ENCODE measurements at regions not wholly inside any gene's neighbourhood (a gene's known extent, or its start where the extent isn't known, plus 50 kb on each side); places are given as distances from the start of the nearest gene placed in this dataset.

DNA sequence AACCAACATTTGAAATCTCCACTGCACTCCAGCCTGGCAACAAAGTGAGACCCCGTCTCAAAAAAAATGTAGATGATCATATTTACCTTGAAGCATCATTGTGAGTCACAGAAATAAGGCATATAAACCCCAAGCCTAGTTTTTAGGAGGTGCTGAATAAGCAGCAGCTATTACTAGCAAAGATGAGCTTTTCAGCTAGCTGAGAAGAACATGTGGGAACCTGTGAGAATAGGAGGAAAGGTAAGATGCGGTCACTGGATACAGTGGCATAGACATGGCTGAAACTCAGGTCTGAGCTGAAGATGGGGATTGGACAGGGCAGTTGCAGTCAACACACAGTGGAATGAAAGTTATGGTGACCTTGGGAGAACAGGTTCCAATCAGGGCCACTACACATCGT lies 284.3 kb upstream of the IRAK1BP1 start:
- TF ChIP-seq CTCF (IDR thresholded peaks at IDR 0.05) (no peak), POLR2A (IDR thresholded peaks at IDR 0.05) (no peak)

Data from Peyer's patch (tissue), 4 donors.